NB4 (cell line): ENCODE measurements at regions not wholly inside any gene's neighbourhood (a gene's known extent, or its start where the extent isn't known, plus 50 kb on each side); places are given as distances from the start of the nearest gene placed in this dataset.

Experiments
- DNase-seq: peaks from one replicate; pipeline ENCODE4 v3.0.0; 2010; ENCODE audit warnings: low read depth
- H3K4me3 ChIP-seq: one replicate; pipeline ENCODE4 v1.5.1; 2011; ENCODE audit warnings: mild to moderate bottlenecking, low read depth, low read length, moderate library complexity
- MYC ChIP-seq: IDR thresholded peaks from 2 replicates; pipeline ENCODE4 v1.6.1; 2011; ENCODE audit warnings: low read depth, low read length
- POLR2A ChIP-seq: IDR thresholded peaks from 2 replicates; pipeline ENCODE4 v1.6.1; 2011; ENCODE audit warnings: mild to moderate bottlenecking; ENCODE audit not compliant: insufficient read length; ENCODE audit errors: extremely low read depth
- TF ChIP-seq, protein P1 (sequence below): IDR thresholded peaks from 2 replicates; pipeline ENCODE4 v1.6.1; 2011; ENCODE audit warnings: low read depth, low read length
- TF ChIP-seq, protein P2 (sequence below): IDR thresholded peaks from one replicate; pipeline ENCODE4 v1.5.1; 2012; ENCODE audit warnings: low read depth, low read length

DNA sequence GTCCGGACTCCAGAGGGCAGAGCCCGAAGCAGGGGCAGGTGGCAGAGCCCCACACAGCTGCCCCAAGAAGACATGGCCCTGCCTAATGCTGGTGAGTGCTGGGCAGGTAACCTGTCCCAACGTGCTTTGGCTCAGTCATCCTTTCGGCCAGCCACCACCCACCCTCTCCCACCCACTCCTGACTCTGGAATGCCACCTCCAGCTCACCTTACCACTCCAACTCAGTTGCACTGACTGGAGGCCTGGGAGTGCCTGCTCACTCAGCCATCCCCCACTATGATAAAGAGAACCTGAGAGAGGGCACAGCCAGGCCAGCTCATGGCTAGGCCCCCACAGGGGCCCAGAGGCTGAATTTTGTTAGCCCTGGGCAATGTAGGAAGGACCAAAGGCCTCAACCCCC, 53.8 kb upstream of the MPEG1 start:
- TF ChIP-seq, protein P1, sequence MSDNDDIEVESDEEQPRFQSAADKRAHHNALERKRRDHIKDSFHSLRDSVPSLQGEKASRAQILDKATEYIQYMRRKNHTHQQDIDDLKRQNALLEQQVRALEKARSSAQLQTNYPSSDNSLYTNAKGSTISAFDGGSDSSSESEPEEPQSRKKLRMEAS, result no peak
- DNase-seq, result no peak
- H3K4me3 ChIP-seq, result no peak overlapping the region

DNA sequence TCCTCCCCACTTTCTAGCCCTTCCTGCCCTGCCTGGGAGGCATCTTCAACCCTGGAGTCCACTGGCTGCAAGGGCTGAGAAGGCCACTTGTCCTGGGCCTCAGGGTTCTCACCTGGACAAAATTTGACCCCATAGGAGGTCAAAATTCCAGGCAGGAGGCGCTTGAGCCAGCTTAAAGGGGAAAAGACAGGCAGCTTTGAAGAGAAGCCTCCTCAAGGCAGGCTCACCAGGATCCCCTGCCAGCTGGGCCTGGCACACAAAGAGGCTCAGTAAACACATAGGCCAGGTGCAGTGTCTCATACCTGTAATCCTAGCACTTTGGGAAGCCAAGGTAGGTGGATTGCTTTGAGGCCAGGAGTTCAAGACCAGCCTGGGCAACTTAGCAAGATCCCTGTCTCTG, 53.0 kb upstream of the MPEG1 start:
- H3K4me3 ChIP-seq, result no peak overlapping the region
- TF ChIP-seq, protein P2, sequence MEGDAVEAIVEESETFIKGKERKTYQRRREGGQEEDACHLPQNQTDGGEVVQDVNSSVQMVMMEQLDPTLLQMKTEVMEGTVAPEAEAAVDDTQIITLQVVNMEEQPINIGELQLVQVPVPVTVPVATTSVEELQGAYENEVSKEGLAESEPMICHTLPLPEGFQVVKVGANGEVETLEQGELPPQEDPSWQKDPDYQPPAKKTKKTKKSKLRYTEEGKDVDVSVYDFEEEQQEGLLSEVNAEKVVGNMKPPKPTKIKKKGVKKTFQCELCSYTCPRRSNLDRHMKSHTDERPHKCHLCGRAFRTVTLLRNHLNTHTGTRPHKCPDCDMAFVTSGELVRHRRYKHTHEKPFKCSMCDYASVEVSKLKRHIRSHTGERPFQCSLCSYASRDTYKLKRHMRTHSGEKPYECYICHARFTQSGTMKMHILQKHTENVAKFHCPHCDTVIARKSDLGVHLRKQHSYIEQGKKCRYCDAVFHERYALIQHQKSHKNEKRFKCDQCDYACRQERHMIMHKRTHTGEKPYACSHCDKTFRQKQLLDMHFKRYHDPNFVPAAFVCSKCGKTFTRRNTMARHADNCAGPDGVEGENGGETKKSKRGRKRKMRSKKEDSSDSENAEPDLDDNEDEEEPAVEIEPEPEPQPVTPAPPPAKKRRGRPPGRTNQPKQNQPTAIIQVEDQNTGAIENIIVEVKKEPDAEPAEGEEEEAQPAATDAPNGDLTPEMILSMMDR, result no peak
- TF ChIP-seq MYC, result no peak
- TF ChIP-seq, protein P1, result no peak
- TF ChIP-seq POLR2A, result no peak
- no peak for DNase-seq

DNA sequence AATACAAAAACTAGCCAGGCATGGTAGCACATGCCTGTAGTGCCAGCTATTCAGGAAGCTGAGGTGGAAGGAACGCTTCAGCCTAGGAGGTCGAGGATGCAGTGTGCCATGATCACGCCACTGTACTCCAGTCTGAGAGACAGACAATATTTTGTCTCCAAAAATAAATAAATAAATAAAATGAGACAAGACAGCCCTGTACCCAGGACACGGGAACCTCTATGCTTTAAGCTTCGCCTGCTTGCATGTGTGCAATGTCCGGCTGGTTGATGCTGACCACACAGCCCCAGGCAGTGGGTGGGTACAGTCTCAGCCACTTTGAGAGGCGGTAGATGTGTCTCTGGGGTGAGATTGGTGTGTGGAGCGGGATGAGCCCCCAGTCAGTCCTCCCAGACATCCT, 52.0 kb upstream of the MPEG1 start:
- H3K4me3 ChIP-seq, result no peak overlapping the region
- DNase-seq, result no peak
- TF ChIP-seq MYC (no peak), POLR2A (no peak)
- TF ChIP-seq, protein P1, result no peak
- TF ChIP-seq, protein P2, result no peak

DNA sequence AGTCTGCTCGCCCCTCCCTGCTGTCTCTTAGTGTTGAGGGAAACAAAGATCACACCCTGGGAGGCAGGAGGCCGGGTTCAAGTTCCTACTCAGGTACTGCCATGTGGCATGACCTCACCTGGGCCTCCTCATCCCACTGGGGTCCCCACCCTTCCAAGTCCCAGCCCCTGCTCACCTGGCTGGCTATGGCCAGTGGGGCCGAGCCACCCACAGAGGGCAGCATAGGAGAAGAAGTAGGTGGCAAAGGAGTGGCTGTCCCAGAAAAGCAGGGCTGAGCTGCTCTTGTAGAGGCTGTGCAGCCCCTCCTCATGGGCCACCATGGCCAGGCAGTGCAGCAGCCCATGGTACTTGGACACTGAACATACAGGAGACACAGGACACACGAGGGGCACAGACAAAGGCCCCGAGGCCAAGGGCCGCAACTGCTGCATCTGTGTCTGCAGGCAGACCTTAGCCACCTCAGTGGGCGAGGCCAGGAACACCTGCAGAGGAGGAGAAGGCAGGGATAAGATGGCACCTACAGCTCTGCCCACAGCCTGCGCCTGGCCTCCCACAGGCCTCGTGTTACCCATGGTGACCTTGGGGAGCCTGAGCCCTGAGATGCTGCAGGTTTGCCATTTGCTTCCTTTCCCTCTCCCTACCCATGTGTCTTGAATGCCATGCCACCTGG, 50.6 kb upstream of the MPEG1 start:
- TF ChIP-seq, protein P2, result peak; percentile 40
- TF ChIP-seq POLR2A, result no peak
- peak; percentile 35 for DNase-seq

More for the DNA sequence above, 50.6 kb upstream of the MPEG1 start:
- H3K4me3 ChIP-seq, result no peak overlapping the region
